WTC11 (cell line): ENCODE measurements at regions not wholly inside any gene's neighbourhood (a gene's known extent, or its start where the extent isn't known, plus 50 kb on each side); places are given as distances from the start of the nearest gene placed in this dataset.

ENCODE experiments used
- ATAC-seq: fragments of 200-7000 bp; cut with Tn5 transposase; 2 replicates; pipeline ENCODE4 v1.10.0; 2021; ENCODE audit warnings: mild to moderate bottlenecking, moderate library complexity
- CTCF ChIA-PET: fragments of 300-600 bp; sonication (Branson Sonifier 250); formaldehyde crosslinking; loops from one replicate; lab custom pipeline; 2021; ENCODE audit warnings: antibody characterized with exemption; lab: Charles Lee
- POLR2A ChIA-PET: fragments of 350-600 bp; sonication (Branson Sonifier 250); formaldehyde crosslinking; loops from one replicate; lab custom pipeline; 2021; ENCODE audit warnings: antibody characterized with exemption; lab: Charles Lee
- DNase-seq: peaks from one replicate; pipeline ENCODE4 v3.0.0; 2021; ENCODE audit warnings: low spot score
- H3K27ac Mint-ChIP-seq: 2 replicates; pipeline ENCODE4 v1.8.0; 2021; ENCODE audit warnings: mixed read lengths
- H3K27me3 Mint-ChIP-seq: 2 replicates; pipeline ENCODE4 v1.8.0; 2021; ENCODE audit warnings: low read depth, mild to moderate bottlenecking, moderate library complexity, mixed read lengths
- H3K36me3 Mint-ChIP-seq: 2 replicates; pipeline ENCODE4 v1.8.0; 2021; ENCODE audit warnings: mixed read lengths
- H3K4me1 Mint-ChIP-seq: 2 replicates; pipeline ENCODE4 v1.8.0; 2022; ENCODE audit warnings: mixed read lengths
- H3K4me3 Mint-ChIP-seq: 2 replicates; pipeline ENCODE4 v1.8.0; 2021; ENCODE audit warnings: mild to moderate bottlenecking, moderate library complexity, mixed read lengths
- H3K9me3 Mint-ChIP-seq: 2 replicates; pipeline ENCODE4 v1.8.0; 2021; ENCODE audit warnings: mixed read lengths
- ARID4B ChIP-seq: sonication (generic); formaldehyde crosslinking; IDR thresholded peaks from 2 replicates; pipeline ENCODE4 v1.8.0; 2023; ENCODE audit warnings: missing genetic modification reagents, mild to moderate bottlenecking, borderline replicate concordance
- ATF1 ChIP-seq: sonication (generic); formaldehyde crosslinking; IDR thresholded peaks from 2 replicates; pipeline ENCODE4 v1.8.1; 2023; ENCODE audit warnings: mild to moderate bottlenecking, moderate library complexity, missing genetic modification reagents
- CREB1 ChIP-seq: sonication (generic); formaldehyde crosslinking; IDR thresholded peaks from 2 replicates; pipeline ENCODE4 v1.8.0; 2023; ENCODE audit warnings: mild to moderate bottlenecking, missing genetic modification reagents
- CREM ChIP-seq: sonication (generic); formaldehyde crosslinking; IDR thresholded peaks from 2 replicates; pipeline ENCODE4 v1.8.1; 2022; ENCODE audit warnings: mild to moderate bottlenecking, missing genetic modification reagents, moderate library complexity
- E2F4 ChIP-seq: sonication (generic); formaldehyde crosslinking; IDR thresholded peaks from 2 replicates; pipeline ENCODE4 v1.8.1; 2022; ENCODE audit warnings: low read depth, mild to moderate bottlenecking, moderate library complexity, missing genetic modification reagents, borderline replicate concordance
- ESRRA ChIP-seq: sonication (generic); formaldehyde crosslinking; IDR thresholded peaks from 2 replicates; pipeline ENCODE4 v1.8.1; 2022; ENCODE audit warnings: mild to moderate bottlenecking, missing genetic modification reagents, borderline replicate concordance
- GTF2I ChIP-seq: fragments of 250-450 bp; sonication (Bioruptor Pico); conservative IDR thresholded peaks from 2 replicates; pipeline ENCODE4 v1.4.0; 2021; ENCODE audit warnings: mild to moderate bottlenecking
- HMGA2 ChIP-seq: fragments of 250-450 bp; sonication (Bioruptor Pico); IDR thresholded peaks from 2 replicates; pipeline ENCODE4 v1.4.0; 2021; ENCODE audit warnings: mild to moderate bottlenecking, moderate library complexity
- IRF1 ChIP-seq: sonication (generic); formaldehyde crosslinking; IDR thresholded peaks from 2 replicates; pipeline ENCODE4 v1.8.0; 2023; ENCODE audit warnings: missing genetic modification reagents
- NR1H2 ChIP-seq: sonication (generic); formaldehyde crosslinking; IDR thresholded peaks from 2 replicates; pipeline ENCODE4 v1.9.0; 2021; ENCODE audit warnings: mild to moderate bottlenecking, moderate library complexity, missing genetic modification reagents
- NR2C2 ChIP-seq: sonication (generic); formaldehyde crosslinking; IDR thresholded peaks from 2 replicates; pipeline ENCODE4 v1.8.0; 2022; ENCODE audit warnings: mild to moderate bottlenecking, missing genetic modification reagents
- OVOL2 ChIP-seq: fragments of 250-450 bp; sonication (Bioruptor Pico); IDR thresholded peaks from 2 replicates; pipeline ENCODE4 v1.9.0; 2021; ENCODE audit warnings: mild to moderate bottlenecking, borderline replicate concordance
- PRDM15 ChIP-seq: sonication (generic); formaldehyde crosslinking; IDR thresholded peaks from 2 replicates; pipeline ENCODE4 v1.8.0; 2022; ENCODE audit warnings: missing genetic modification reagents
- STAT6 ChIP-seq: sonication (generic); formaldehyde crosslinking; conservative IDR thresholded peaks from 2 replicates; pipeline ENCODE4 v1.8.1; 2023; ENCODE audit warnings: mild to moderate bottlenecking, low read depth, missing genetic modification reagents, moderate library complexity
- ZBTB21 ChIP-seq: sonication (generic); formaldehyde crosslinking; IDR thresholded peaks from 2 replicates; pipeline ENCODE4 v1.8.1; 2023; ENCODE audit warnings: mild to moderate bottlenecking, missing genetic modification reagents, borderline replicate concordance
- ZMAT4 ChIP-seq: fragments of 250-450 bp; sonication (Bioruptor Pico); IDR thresholded peaks from 2 replicates; pipeline ENCODE4 v1.9.0; 2021; ENCODE audit warnings: mild to moderate bottlenecking
- ZNF232 ChIP-seq: sonication (generic); formaldehyde crosslinking; IDR thresholded peaks from 2 replicates; pipeline ENCODE4 v1.8.0; 2022; ENCODE audit warnings: mild to moderate bottlenecking, missing genetic modification reagents
- ZNF416 ChIP-seq: fragments of 250-450 bp; sonication (Bioruptor Pico); IDR thresholded peaks from 2 replicates; pipeline ENCODE4 v1.9.0; 2021; ENCODE audit warnings: mild to moderate bottlenecking, inconsistent platforms
- ZNF512 ChIP-seq: sonication (generic); formaldehyde crosslinking; IDR thresholded peaks from 2 replicates; pipeline ENCODE4 v1.8.1; 2022; ENCODE audit warnings: missing genetic modification reagents, borderline replicate concordance

GRCh38 chr7:24419511-24419910, 135.5 kb downstream of the NPY start:
- ChIA-PET CTCF (interaction anchor here (0.8 kb wide), 1 partner anchor 101 kb away, joined by 3 read pairs; no protein-coding TSS in a partner anchor), POLR2A (interaction anchor here (1.0 kb wide), 1 partner anchor 11 kb away, joined by 3 read pairs; no protein-coding TSS in a partner anchor)
- ATAC-seq = no peak

More at GRCh38 chr7:24419511-24419910, 135.5 kb downstream of the NPY start:
- Mint-ChIP-seq H3K27ac (no peak overlapping the region), H3K4me3 (no peak overlapping the region), H3K4me1 (peaks cover 16% of the 10 kb centered on the region), H3K36me3 (no peaks in the 10 kb centered on the region; the same call in 1 of the 2 replicates), H3K27me3 (peaks cover 39% of the 10 kb centered on the region), H3K9me3 (peaks cover 5% of the 10 kb centered on the region)
- no peak for TF ChIP-seq ZNF512 (CRISPR knock-in tag)
- TF ChIP-seq ZMAT4 (CRISPR knock-in tag) = no peak
- no peak for TF ChIP-seq PRDM15
- TF ChIP-seq HMGA2 (CRISPR knock-in tag) = no peak
- TF ChIP-seq GTF2I = no peak
- no peak for TF ChIP-seq ATF1 (CRISPR knock-in tag)
- no peak for TF ChIP-seq ESRRA (CRISPR knock-in tag)
- no peak for TF ChIP-seq CREM
- no peak for TF ChIP-seq CREB1
- no peak for TF ChIP-seq IRF1 (CRISPR knock-in tag)
- no peak for TF ChIP-seq ARID4B (CRISPR knock-in tag)
- no peak for TF ChIP-seq ZBTB21
- no peak for TF ChIP-seq NR2C2 (CRISPR knock-in tag)
- no peak for TF ChIP-seq NR1H2
- TF ChIP-seq E2F4 = no peak
- no peak for TF ChIP-seq OVOL2 (CRISPR knock-in tag)
- no peak for TF ChIP-seq ZNF232 (CRISPR knock-in tag)
- TF ChIP-seq STAT6 (CRISPR knock-in tag) = no peak
- TF ChIP-seq ZNF416 (CRISPR knock-in tag) = no peak
- DNase-seq = no peak
